Common myeloid progenitor, CD34-positive (primary cell): ENCODE measurements at regions not wholly inside any gene's neighbourhood (a gene's known extent, or its start where the extent isn't known, plus 50 kb on each side); places are given as distances from the start of the nearest gene placed in this dataset.

Experiments used
- CTCF ChIA-PET: fragments of 350-600 bp; sonication (Branson Sonifier 250); formaldehyde crosslinking; loops from one replicate; lab custom pipeline; 2021; ENCODE audit warnings: antibody characterized with exemption; lab: Charles Lee
- POLR2A ChIA-PET: fragments of 350-600 bp; sonication (Branson Sonifier 250); formaldehyde crosslinking; loops from one replicate; lab custom pipeline; 2021; ENCODE audit warnings: antibody characterized with exemption; lab: Charles Lee
- DNase-seq, 3 donors: peaks; one replicate each; pipeline versions ENCODE4 v3.0.0 to v3.0.0-alpha.2; 2013
- H3K27ac ChIP-seq, 2 experiments: 1 replicate in 1 of 2; 2 replicates in 1 of 2; pipeline ENCODE4 v1.7.0; 2013; ENCODE audit warnings: inconsistent platforms in 2 of 2, low read length in 2 of 2, mild to moderate bottlenecking in 2 of 2, low read depth in 1 of 2, moderate library complexity in 1 of 2; ENCODE audit not compliant: severe bottlenecking in 2 of 2, insufficient read depth in 1 of 2, poor library complexity in 1 of 2
- H3K27me3 ChIP-seq, 5 experiments: replicated peaks in 2 of 5; 1 replicate in 3 of 5; 2 replicates in 2 of 5; pipeline versions ENCODE4 v1.6.1 to v1.7.0; 2013; ENCODE audit warnings: low read length in 4 of 5, mild to moderate bottlenecking in 2 of 5, moderate library complexity in 2 of 5, inconsistent platforms in 1 of 5; ENCODE audit not compliant: insufficient read depth in 5 of 5, control insufficient read depth in 4 of 5
- H3K36me3 ChIP-seq, 4 experiments: 1 replicate in 2 of 4; 2 replicates in 2 of 4; pipeline versions ENCODE4 v1.6.1 to v1.7.0; 2013; ENCODE audit warnings: low read length in 3 of 4, control low read depth in 1 of 4, mild to moderate bottlenecking in 1 of 4; ENCODE audit not compliant: control insufficient read depth in 4 of 4, insufficient read depth in 4 of 4
- H3K4me1 ChIP-seq, 4 experiments: 1 replicate in 3 of 4; 2 replicates in 1 of 4; pipeline versions ENCODE4 v1.6.1 to v1.7.1; 2013; ENCODE audit warnings: low read length in 3 of 4, mild to moderate bottlenecking in 3 of 4, control low read depth in 1 of 4, inconsistent platforms in 1 of 4, moderate library complexity in 1 of 4; ENCODE audit not compliant: control insufficient read depth in 4 of 4, insufficient read depth in 4 of 4; ENCODE audit errors: control extremely low read depth in 1 of 4
- H3K4me3 ChIP-seq, 7 experiments: 1 replicate in 4 of 7; 2 replicates in 3 of 7; pipeline versions ENCODE4 v1.5.1 to v1.7.0; 2013; ENCODE audit warnings: mild to moderate bottlenecking in 7 of 7, low read length in 6 of 7, moderate library complexity in 6 of 7, inconsistent platforms in 2 of 7, low read depth in 2 of 7, control low read depth in 1 of 7; ENCODE audit not compliant: insufficient read depth in 4 of 7, control insufficient read depth in 1 of 7; ENCODE audit errors: extremely low read depth in 1 of 7
- H3K9me3 ChIP-seq, 5 experiments: 1 replicate in 4 of 5; 2 replicates in 1 of 5; pipeline versions ENCODE4 v1.6.1 to v1.7.1; 2013; ENCODE audit warnings: low read length in 4 of 5, mild to moderate bottlenecking in 2 of 5, inconsistent platforms in 1 of 5, low read depth in 1 of 5, moderate library complexity in 1 of 5; ENCODE audit not compliant: control insufficient read depth in 4 of 5, insufficient read depth in 2 of 5; ENCODE audit errors: control extremely low read depth in 1 of 5
- WGBS: methylation state at CpG from one replicate; pipeline ENCODE4 v1.1.5; 2013; ENCODE audit not compliant: insufficient coverage; 5-methylcytosine and 5-hydroxymethylcytosine counted together

GRCh38 chr19:30774252-30774766 is 402.1 kb downstream of the ZNF536 start:
- POLR2A ChIA-PET, result no interaction called here
- no peak for DNase-seq
- Histone ChIP-seq H3K4me1 (no peaks in the 10 kb centered on the region), H3K36me3 (no peaks in the 10 kb centered on the region), H3K27me3 (peaks cover 0 to 3% (median 0%) of the 10 kb centered on the region in 5 experiments), H3K9me3 (peaks cover 0 to 7% (median 4%) of the 10 kb centered on the region in 5 experiments), H3K4me3 (no peak overlapping the region), H3K27ac (no peak overlapping the region)
- CTCF ChIA-PET, result interaction anchor here (1.2 kb wide), 2 partner anchors 9 to 66 kb away, joined by 3 read pairs; no protein-coding TSS in a partner anchor
- WGBS, result 50% methylated on average over 1 of the region's 3 CpGs

- ChIA-PET POLR2A (no interaction called here), CTCF (no interaction called here)
- no peaks in the 10 kb centered on the region for H3K4me1 ChIP-seq
- H3K9me3 ChIP-seq, result peaks cover 0 to 3% (median 1%) of the 10 kb centered on the region in 5 experiments
- no peak overlapping the region for H3K4me3 ChIP-seq
- H3K36me3 ChIP-seq, result no peaks in the 10 kb centered on the region
- no peak for DNase-seq
- H3K27ac ChIP-seq, result no peak overlapping the region
- no peaks in the 10 kb centered on the region for H3K27me3 ChIP-seq
- WGBS, result 89% methylated on average over 2 of the region's 2 CpGs
Observed at GRCh38 chr19:30762651-30763050, 390.5 kb downstream of the ZNF536 start.

DNA sequence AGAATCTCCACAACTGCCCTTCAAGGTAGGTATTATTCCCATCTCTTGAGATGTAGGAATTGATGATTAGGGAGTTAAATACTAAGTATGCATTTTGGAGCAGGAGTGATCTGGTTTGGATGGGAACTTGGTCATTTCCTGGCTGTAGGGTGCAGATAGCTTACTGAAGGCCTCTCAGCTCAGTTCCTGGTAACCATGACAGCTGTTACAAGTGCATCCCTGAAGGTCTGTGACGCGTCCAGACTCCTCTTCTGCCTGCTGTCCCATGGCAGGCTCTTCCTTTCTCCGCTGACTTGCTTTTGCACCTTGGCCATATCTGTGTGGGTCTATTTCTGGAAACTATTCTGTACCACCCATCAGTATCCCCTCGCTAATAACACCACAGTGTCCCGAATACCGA is 387.8 kb downstream of the ZNF536 start:
- 89% methylated on average over 3 of the region's 6 CpGs for WGBS
- DNase-seq, result no peak
- Histone ChIP-seq H3K27ac (no peak overlapping the region), H3K9me3 (peaks cover 0 to 3% (median 0%) of the 10 kb centered on the region in 5 experiments), H3K4me1 (no peaks in the 10 kb centered on the region), H3K36me3 (no peaks in the 10 kb centered on the region), H3K27me3 (no peaks in the 10 kb centered on the region), H3K4me3 (no peak overlapping the region)
- ChIA-PET CTCF (no interaction called here), POLR2A (no interaction called here)

GRCh38 chr19:30757837-30758617 is 385.8 kb downstream of the ZNF536 start:
- Histone ChIP-seq H3K27me3 (no peaks in the 10 kb centered on the region), H3K4me1 (no peaks in the 10 kb centered on the region), H3K4me3 (no peak overlapping the region), H3K27ac (no peak overlapping the region), H3K9me3 (no peaks in the 10 kb centered on the region), H3K36me3 (no peaks in the 10 kb centered on the region)
- 97% methylated on average over 3 of the region's 5 CpGs for WGBS
- no peak for DNase-seq
- ChIA-PET CTCF (no interaction called here), POLR2A (no interaction called here)

DNA sequence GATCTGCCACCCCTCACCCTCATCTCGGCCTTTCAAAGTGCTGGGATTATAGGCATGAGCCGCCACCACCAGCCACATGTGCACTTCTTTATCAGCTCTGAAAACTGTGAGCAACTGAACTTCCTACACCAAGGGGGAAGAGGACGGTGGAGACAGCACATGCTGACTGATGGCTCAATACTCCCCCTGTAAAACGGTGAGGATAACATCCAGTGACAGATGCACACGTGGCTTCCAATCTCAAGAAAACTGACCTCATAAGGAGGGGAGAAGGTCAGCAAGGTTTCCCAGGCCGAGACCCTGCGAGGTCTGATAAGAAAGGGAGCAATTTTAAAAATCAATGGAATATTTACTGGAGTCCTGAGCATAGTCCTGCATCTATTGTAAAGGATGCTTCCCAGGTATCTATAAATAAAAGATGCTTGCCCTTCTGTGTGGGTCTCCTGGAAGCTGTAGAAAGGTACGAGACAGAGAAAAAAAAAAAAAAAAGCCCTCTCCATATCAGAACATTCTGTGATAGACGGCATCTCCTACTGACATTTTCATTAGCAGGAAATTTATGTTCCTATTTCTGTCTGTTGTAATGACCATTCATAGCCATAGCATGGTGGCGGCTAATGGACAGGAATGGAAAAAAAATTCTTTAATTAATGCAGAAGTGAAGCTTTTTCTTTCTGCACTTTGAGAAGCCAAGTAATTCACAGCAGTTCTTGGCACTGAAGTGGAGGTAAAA is 385.1 kb downstream of the ZNF536 start:
- no peak overlapping the region for H3K4me3 ChIP-seq
- no peaks in the 10 kb centered on the region for H3K9me3 ChIP-seq
- no peaks in the 10 kb centered on the region for H3K4me1 ChIP-seq
- POLR2A ChIA-PET, result no interaction called here
- no peak overlapping the region for H3K27ac ChIP-seq
- no peaks in the 10 kb centered on the region for H3K27me3 ChIP-seq
- 100% methylated on average over 3 of the region's 10 CpGs for WGBS
- no peak for DNase-seq
- no peaks in the 10 kb centered on the region for H3K36me3 ChIP-seq
- CTCF ChIA-PET, result no interaction called here

DNA sequence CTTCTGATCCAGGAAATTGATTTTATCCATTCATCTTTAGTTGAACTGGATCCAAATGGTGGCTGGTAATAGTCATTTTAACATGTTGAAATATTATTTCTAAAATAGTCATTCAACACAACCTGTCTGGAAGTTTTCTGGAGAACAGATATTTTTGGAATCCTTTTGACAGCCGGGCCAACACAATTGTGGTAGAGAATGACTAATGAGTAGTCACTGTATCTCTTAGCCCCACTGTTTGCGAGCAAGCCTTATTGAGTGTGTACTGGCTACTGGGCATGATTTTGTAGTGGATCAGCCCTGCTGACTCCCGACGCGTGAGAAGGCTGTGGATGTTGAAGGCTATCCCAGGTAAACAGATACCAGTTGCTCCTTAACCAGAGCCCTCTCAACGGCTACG is 383.4 kb downstream of the ZNF536 start:
- no peak overlapping the region for H3K4me3 ChIP-seq
- CTCF ChIA-PET, result no interaction called here
- DNase-seq, result no peak
- POLR2A ChIA-PET, result no interaction called here
- no peaks in the 10 kb centered on the region for H3K27me3 ChIP-seq
- peaks cover 0 to 2% (median 0%) of the 10 kb centered on the region in 5 experiments for H3K9me3 ChIP-seq
- WGBS, result 98% methylated on average over 7 of the region's 7 CpGs
- H3K36me3 ChIP-seq, result no peaks in the 10 kb centered on the region
- no peaks in the 10 kb centered on the region for H3K4me1 ChIP-seq
- no peak overlapping the region for H3K27ac ChIP-seq

GRCh38 chr19:30754162-30754561 is 382.0 kb downstream of the ZNF536 start:
- Histone ChIP-seq H3K27ac (no peak overlapping the region), H3K4me3 (no peak overlapping the region), H3K36me3 (no peaks in the 10 kb centered on the region), H3K9me3 (peaks cover 0 to 15% (median 9%) of the 10 kb centered on the region in 5 experiments), H3K27me3 (no peaks in the 10 kb centered on the region), H3K4me1 (no peaks in the 10 kb centered on the region)
- ChIA-PET POLR2A (no interaction called here), CTCF (interaction anchor here (0.6 kb wide), 1 partner anchor 521 kb away, joined by 3 read pairs; no protein-coding TSS in a partner anchor)
- 80% methylated on average over 1 of the region's 1 CpG for WGBS
- no peak for DNase-seq
